Glomerular endothelial cell (primary cell): ENCODE measurements at regions not wholly inside any gene's neighbourhood (a gene's known extent, or its start where the extent isn't known, plus 50 kb on each side); places are given as distances from the start of the nearest gene placed in this dataset.
"Not testable (repeated sequence)": the region's sequence is repeated elsewhere in the genome, so short reads cannot be mapped to it uniquely, and the experiment has no call there.

Experiments
- DNase-seq: peaks from one replicate; pipeline ENCODE4 v3.0.0-alpha.2; 2011; ENCODE audit warnings: low read depth, low spot score; ENCODE audit errors: extremely low read depth

GRCh38 chr3:912717-913116 is 180.1 kb upstream of the CNTN6 start:
- DNase-seq, result not testable (repeated sequence)

- DNase-seq, result no peak
Measured at GRCh38 chr3:923161-923910, 169.5 kb upstream of the CNTN6 start.

GRCh38 chr3:930866-931265 is 162.0 kb upstream of the CNTN6 start:
- DNase-seq, result no peak

GRCh38 chr3:933326-933725 is 159.5 kb upstream of the CNTN6 start:
- DNase-seq, result no peak

GRCh38 chr3:944786-945185 is 148.0 kb upstream of the CNTN6 start:
- no peak for DNase-seq

- no peak for DNase-seq
Measured at GRCh38 chr3:945738-946137, 147.1 kb upstream of the CNTN6 start.

- no peak for DNase-seq
Measured at GRCh38 chr3:952906-953305, 139.9 kb upstream of the CNTN6 start.

- DNase-seq, result no peak
Measured at GRCh38 chr3:963255-963654, 129.6 kb upstream of the CNTN6 start.

- DNase-seq, result no peak
Measured at GRCh38 chr3:963755-964154, 129.1 kb upstream of the CNTN6 start.

GRCh38 chr3:965826-966225 is 127.0 kb upstream of the CNTN6 start:
- no peak for DNase-seq

- DNase-seq, result no peak
Measured at GRCh38 chr3:966341-966740, 126.5 kb upstream of the CNTN6 start.

GRCh38 chr3:973340-973739 is 119.5 kb upstream of the CNTN6 start:
- no peak for DNase-seq

GRCh38 chr3:976006-976405 is 116.8 kb upstream of the CNTN6 start:
- DNase-seq, result no peak

GRCh38 chr3:981156-981555 is 111.7 kb upstream of the CNTN6 start:
- DNase-seq, result no peak

- DNase-seq, result no peak
Measured at GRCh38 chr3:988785-989184, 104.0 kb upstream of the CNTN6 start.

GRCh38 chr3:992871-993270 is 100.0 kb upstream of the CNTN6 start:
- DNase-seq, result no peak

GRCh38 chr3:1002010-1002409 is 90.8 kb upstream of the CNTN6 start:
- no peak for DNase-seq

GRCh38 chr3:1007866-1008265 is 85.0 kb upstream of the CNTN6 start:
- no peak for DNase-seq

GRCh38 chr3:1010228-1010627 is 82.6 kb upstream of the CNTN6 start:
- no peak for DNase-seq

GRCh38 chr3:1015826-1016225 is 77.0 kb upstream of the CNTN6 start:
- DNase-seq, result no peak

GRCh38 chr3:1017870-1018269 is 75.0 kb upstream of the CNTN6 start:
- DNase-seq, result no peak

- DNase-seq, result no peak
Measured at GRCh38 chr3:1019157-1019556, 73.7 kb upstream of the CNTN6 start.

GRCh38 chr3:1026395-1026794 is 66.4 kb upstream of the CNTN6 start:
- no peak for DNase-seq
